Erythroblast (primary cell): ENCODE measurements at regions not wholly inside any gene's neighbourhood (a gene's known extent, or its start where the extent isn't known, plus 50 kb on each side); places are given as distances from the start of the nearest gene placed in this dataset.

Experiments
- GATA1 ChIP-seq: IDR thresholded peaks from 2 replicates; pipeline ENCODE4 v1.6.1; 2011; ENCODE audit warnings: low read depth, mild to moderate bottlenecking, control low read depth, low read length, moderate library complexity
- POLR2A ChIP-seq: IDR thresholded peaks from 2 replicates; pipeline ENCODE4 v1.6.1; 2011; ENCODE audit warnings: mild to moderate bottlenecking, low read length

GRCh38 chrX:121876305-121876704, 828.9 kb downstream of the GLUD2 start:
- no peak for TF ChIP-seq POLR2A
- no peak for TF ChIP-seq GATA1
